ENCODE measurements at regions not wholly inside any gene's neighbourhood (a gene's known extent, or its start where the extent isn't known, plus 50 kb on each side); places are given as distances from the start of the nearest gene placed in this dataset.
A peak's percentile ranks its signal among the peaks of the same experiment; 100 is the strongest.
"Not testable (repeated sequence)": the region's sequence is repeated elsewhere in the genome, so short reads cannot be mapped to it uniquely, and the experiment has no call there.

GRCh38 chr9:81814794-81815464 lies 113.3 kb upstream of the SPATA31D4 start:
- DNase-seq, result no peak

- DNase-seq, result no peak
Measured at GRCh38 chr9:81815781-81816180, 112.4 kb upstream of the SPATA31D4 start.

- DNase-seq, result no peak
Measured at GRCh38 chr9:81819155-81819554, 109.1 kb upstream of the SPATA31D4 start.

GRCh38 chr9:81819859-81820546 lies 108.2 kb upstream of the SPATA31D4 start:
- peak; percentile 49 for DNase-seq

- DNase-seq, result peak; percentile 51
Measured at GRCh38 chr9:81822301-81822865, 105.8 kb upstream of the SPATA31D4 start.

GRCh38 chr9:81822967-81823366 lies 105.3 kb upstream of the SPATA31D4 start:
- no peak for DNase-seq

- DNase-seq, result no peak
Measured at GRCh38 chr9:81823672-81824554, 104.3 kb upstream of the SPATA31D4 start.

- DNase-seq, result no peak
Measured at GRCh38 chr9:81824802-81825730, 103.2 kb upstream of the SPATA31D4 start.

- peak; percentile 43 for DNase-seq
Measured at GRCh38 chr9:81825846-81826516, 102.2 kb upstream of the SPATA31D4 start.

- peak; percentile 47 for DNase-seq
Measured at GRCh38 chr9:81826517-81826906, 101.7 kb upstream of the SPATA31D4 start.

- DNase-seq, result no peak
Measured at GRCh38 chr9:81827616-81828296, 100.5 kb upstream of the SPATA31D4 start.

- no peak for DNase-seq
Measured at GRCh38 chr9:81829195-81829882, 98.9 kb upstream of the SPATA31D4 start.

- DNase-seq, result not testable (repeated sequence)
Measured at GRCh38 chr9:81830431-81830830, 97.8 kb upstream of the SPATA31D4 start.

- no peak for DNase-seq
Measured at GRCh38 chr9:81832571-81833285, 95.5 kb upstream of the SPATA31D4 start.

- no peak for DNase-seq
Measured at GRCh38 chr9:81833563-81834345, 94.5 kb upstream of the SPATA31D4 start.

GRCh38 chr9:81841333-81841732 lies 86.9 kb upstream of the SPATA31D4 start:
- no peak for DNase-seq

- no peak for DNase-seq
Measured at GRCh38 chr9:81844131-81844567, 84.1 kb upstream of the SPATA31D4 start.

GRCh38 chr9:81847181-81847915 lies 80.9 kb upstream of the SPATA31D4 start:
- no peak for DNase-seq

Measured in fibroblast of skin of abdomen (primary cell).